Astrocyte of the spinal cord (primary cell): ENCODE measurements at regions not wholly inside any gene's neighbourhood (a gene's known extent, or its start where the extent isn't known, plus 50 kb on each side); places are given as distances from the start of the nearest gene placed in this dataset.
"Not testable (repeated sequence)": the region's sequence is repeated elsewhere in the genome, so short reads cannot be mapped to it uniquely, and the experiment has no call there.

Source experiments
- DNase-seq: peaks from one replicate; pipeline ENCODE4 v3.0.0; 2011; ENCODE audit warnings: low read depth, low spot score
- H3K4me3 ChIP-seq: 2 replicates; pipeline ENCODE4 v1.5.1; 2011; ENCODE audit warnings: low read depth, mild to moderate bottlenecking, low read length, moderate library complexity
- CTCF ChIP-seq: IDR thresholded peaks from 2 replicates; pipeline ENCODE4 v1.5.1; 2012; ENCODE audit warnings: low read depth, mild to moderate bottlenecking, low read length, inconsistent platforms
- in situ Hi-C: cut with HindIII; loops from 2 replicates; pipeline ENCODE4 v1.10.0; 2017; ENCODE audit warnings: low sequenced_read_pairs

- DNase-seq, H3K4me3 ChIP-seq, in situ Hi-C loops: not testable (repeated sequence)
Measured at GRCh38 chr12:131298526-131299369, 345.0 kb downstream of the ADGRD1 start.

GRCh38 chr12:131299370-131299701 is 345.6 kb downstream of the ADGRD1 start:
- not testable (repeated sequence) for H3K4me3 ChIP-seq

GRCh38 chr12:131303576-131303975 is 349.9 kb downstream of the ADGRD1 start:
- H3K4me3 ChIP-seq, in situ Hi-C loops, DNase-seq: not testable (repeated sequence)

More at GRCh38 chr12:131299370-131299701, 345.6 kb downstream of the ADGRD1 start:
- in situ Hi-C loops, DNase-seq: not testable (repeated sequence)

- in situ Hi-C loops, H3K4me3 ChIP-seq, DNase-seq: not testable (repeated sequence)
Measured at GRCh38 chr12:131304642-131305041, 350.9 kb downstream of the ADGRD1 start.

GRCh38 chr12:131309700-131310099 is 356.0 kb downstream of the ADGRD1 start:
- no peak for DNase-seq
- no peak for TF ChIP-seq CTCF
- in situ Hi-C loops = no loop called here
- H3K4me3 ChIP-seq = no peak overlapping the region

GRCh38 chr12:131310227-131310969 is 356.7 kb downstream of the ADGRD1 start:
- DNase-seq, in situ Hi-C loops, H3K4me3 ChIP-seq: not testable (repeated sequence)

GRCh38 chr12:131311279-131311722 is 357.6 kb downstream of the ADGRD1 start:
- H3K4me3 ChIP-seq, DNase-seq, in situ Hi-C loops: not testable (repeated sequence)

- in situ Hi-C loops = no loop called here
- no peak overlapping the region for H3K4me3 ChIP-seq
- DNase-seq = no peak
Measured at GRCh38 chr12:131311764-131312163, 358.1 kb downstream of the ADGRD1 start.

GRCh38 chr12:131312382-131312781 is 358.7 kb downstream of the ADGRD1 start:
- H3K4me3 ChIP-seq, DNase-seq, in situ Hi-C loops: not testable (repeated sequence)

More at GRCh38 chr12:131311764-131312163, 358.1 kb downstream of the ADGRD1 start:
- TF ChIP-seq CTCF = no peak

- no peak overlapping the region for H3K4me3 ChIP-seq
- in situ Hi-C loops = no loop called here
- no peak for TF ChIP-seq CTCF
- no peak for DNase-seq
Measured at GRCh38 chr12:131312793-131313545, 359.3 kb downstream of the ADGRD1 start.
